Upper lobe of left lung (tissue), 6 donors: ENCODE measurements at regions not wholly inside any gene's neighbourhood (a gene's known extent, or its start where the extent isn't known, plus 50 kb on each side); places are given as distances from the start of the nearest gene placed in this dataset.

Experiments used
- ATAC-seq, 2 donors: fragments of 200-7000 bp; cut with Tn5 transposase; one replicate each; pipeline ENCODE4 v1.9.1; 2022; ENCODE audit warnings: mild to moderate bottlenecking in 2 of 2, moderate library complexity in 2 of 2; ENCODE audit not compliant: low FRiP score in 2 of 2
- DNase-seq, 2 donors: peaks; one replicate each; pipeline ENCODE4 v3.0.0-alpha.2; 2019 to 2020
- H3K27ac ChIP-seq, 4 donors: fragments of 200-600 bp; sonication (generic); one replicate each; pipeline ENCODE4 v1.5.1; 2016 to 2019
- H3K27me3 ChIP-seq, 4 donors: fragments of 200-600 bp; sonication (generic); one replicate each; pipeline ENCODE4 v1.5.1; 2017 to 2019
- H3K36me3 ChIP-seq, 4 donors: fragments of 200-600 bp; sonication (generic); one replicate each; pipeline ENCODE4 v1.5.1; 2016 to 2019
- H3K4me1 ChIP-seq, 4 donors: fragments of 200-600 bp; sonication (generic); one replicate each; pipeline ENCODE4 v1.5.1; 2018 to 2019
- H3K4me3 ChIP-seq, 4 donors: fragments of 200-600 bp; sonication (generic); one replicate each; pipeline ENCODE4 v1.5.1; 2017 to 2019; ENCODE audit warnings: mild to moderate bottlenecking in 2 of 4, moderate library complexity in 1 of 4
- H3K9me3 ChIP-seq, 4 donors: fragments of 200-600 bp; sonication (generic); one replicate each; pipeline ENCODE4 v1.5.1; 2018 to 2019
- EP300 ChIP-seq, 4 donors: sonication (generic); formaldehyde crosslinking; IDR thresholded peaks; one replicate each; pipeline ENCODE4 v1.5.1; 2017; ENCODE audit warnings: antibody characterized with exemption in 4 of 4, control low read depth in 2 of 4
- POLR2A ChIP-seq, 4 donors: fragments of 450-650 bp; IDR thresholded peaks; one replicate each; pipeline ENCODE4 v1.5.1; 2016 to 2017; ENCODE audit warnings: antibody characterized with exemption in 4 of 4, mild to moderate bottlenecking in 2 of 4
- POLR2AphosphoS5 ChIP-seq, 2 donors: sonication (generic); formaldehyde crosslinking; IDR thresholded peaks; one replicate each; pipeline ENCODE4 v1.5.1; 2017; ENCODE audit warnings: antibody characterized with exemption in 2 of 2
- WGBS, 2 donors: methylation state at CpG; one replicate each; pipeline ENCODE4 v1.1.5; 2017 to 2018; 5-methylcytosine and 5-hydroxymethylcytosine counted together
- TF ChIP-seq, protein P1 (sequence below), 6 experiments: fragments of 450-650 bp in 4 of 6; fragments of 200-600 bp in 2 of 6; sonication (generic) in 2 of 6; IDR thresholded peaks; one replicate each; pipeline ENCODE4 v1.5.1; 2016 to 2019; ENCODE audit warnings: antibody characterized with exemption in 6 of 6
- donor health status: DM: no; HTN: no; CAD: no; lungs with moderate emphysema.
- donor health status: DM: no; HTN: yes; CAD: no; lungs with severe emphysema.

DNA sequence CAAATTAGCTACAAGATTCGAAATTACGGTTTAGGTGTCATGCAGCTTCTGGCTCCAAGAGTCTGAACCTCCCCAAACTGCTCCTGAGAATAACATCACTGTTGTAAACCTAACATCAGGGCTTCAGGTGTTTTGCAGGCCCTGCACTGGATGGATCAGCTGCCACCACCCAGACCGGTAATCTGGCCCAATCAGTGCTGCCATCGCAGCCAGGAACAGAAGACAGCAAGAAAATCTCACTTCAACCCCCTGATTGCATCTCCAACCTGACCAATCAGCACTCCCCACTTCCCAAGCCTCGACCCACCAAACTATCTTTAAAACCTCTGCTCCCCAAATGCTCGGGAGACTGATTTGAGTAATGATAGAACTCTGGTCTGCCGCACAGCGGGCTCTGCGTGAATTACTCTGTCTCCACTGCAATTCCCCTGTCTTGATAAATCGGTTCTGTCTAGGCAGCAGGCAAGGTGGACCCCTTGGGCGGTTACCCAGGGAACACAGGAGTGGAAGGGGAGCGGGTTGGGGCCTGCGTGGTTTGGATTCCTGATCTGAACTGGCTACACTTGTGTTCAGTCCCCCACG, 268.5 kb upstream of the SFSWAP start:
- no peaks in the 10 kb centered on the region for H3K9me3 ChIP-seq
- H3K4me1 ChIP-seq: no peaks in the 10 kb centered on the region
- no peak overlapping the region for H3K27ac ChIP-seq
- peak in 1 of 2 donors; percentile 8 for DNase-seq
- ATAC-seq: no peak
- TF ChIP-seq POLR2AphosphoS5 (IDR thresholded peaks at IDR 0.05) (no peak), EP300 (IDR thresholded peaks at IDR 0.05) (no peak), POLR2A (IDR thresholded peaks at IDR 0.05) (no peak)
- TF ChIP-seq, protein P1, sequence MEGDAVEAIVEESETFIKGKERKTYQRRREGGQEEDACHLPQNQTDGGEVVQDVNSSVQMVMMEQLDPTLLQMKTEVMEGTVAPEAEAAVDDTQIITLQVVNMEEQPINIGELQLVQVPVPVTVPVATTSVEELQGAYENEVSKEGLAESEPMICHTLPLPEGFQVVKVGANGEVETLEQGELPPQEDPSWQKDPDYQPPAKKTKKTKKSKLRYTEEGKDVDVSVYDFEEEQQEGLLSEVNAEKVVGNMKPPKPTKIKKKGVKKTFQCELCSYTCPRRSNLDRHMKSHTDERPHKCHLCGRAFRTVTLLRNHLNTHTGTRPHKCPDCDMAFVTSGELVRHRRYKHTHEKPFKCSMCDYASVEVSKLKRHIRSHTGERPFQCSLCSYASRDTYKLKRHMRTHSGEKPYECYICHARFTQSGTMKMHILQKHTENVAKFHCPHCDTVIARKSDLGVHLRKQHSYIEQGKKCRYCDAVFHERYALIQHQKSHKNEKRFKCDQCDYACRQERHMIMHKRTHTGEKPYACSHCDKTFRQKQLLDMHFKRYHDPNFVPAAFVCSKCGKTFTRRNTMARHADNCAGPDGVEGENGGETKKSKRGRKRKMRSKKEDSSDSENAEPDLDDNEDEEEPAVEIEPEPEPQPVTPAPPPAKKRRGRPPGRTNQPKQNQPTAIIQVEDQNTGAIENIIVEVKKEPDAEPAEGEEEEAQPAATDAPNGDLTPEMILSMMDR (IDR thresholded peaks at IDR 0.05): no peak
- WGBS, 2 donors: 79 to 85% methylated on average over 14 of the region's 14 CpGs
- H3K27me3 ChIP-seq: no peaks in the 10 kb centered on the region
- no peak overlapping the region for H3K4me3 ChIP-seq
- no peaks in the 10 kb centered on the region for H3K36me3 ChIP-seq

DNA sequence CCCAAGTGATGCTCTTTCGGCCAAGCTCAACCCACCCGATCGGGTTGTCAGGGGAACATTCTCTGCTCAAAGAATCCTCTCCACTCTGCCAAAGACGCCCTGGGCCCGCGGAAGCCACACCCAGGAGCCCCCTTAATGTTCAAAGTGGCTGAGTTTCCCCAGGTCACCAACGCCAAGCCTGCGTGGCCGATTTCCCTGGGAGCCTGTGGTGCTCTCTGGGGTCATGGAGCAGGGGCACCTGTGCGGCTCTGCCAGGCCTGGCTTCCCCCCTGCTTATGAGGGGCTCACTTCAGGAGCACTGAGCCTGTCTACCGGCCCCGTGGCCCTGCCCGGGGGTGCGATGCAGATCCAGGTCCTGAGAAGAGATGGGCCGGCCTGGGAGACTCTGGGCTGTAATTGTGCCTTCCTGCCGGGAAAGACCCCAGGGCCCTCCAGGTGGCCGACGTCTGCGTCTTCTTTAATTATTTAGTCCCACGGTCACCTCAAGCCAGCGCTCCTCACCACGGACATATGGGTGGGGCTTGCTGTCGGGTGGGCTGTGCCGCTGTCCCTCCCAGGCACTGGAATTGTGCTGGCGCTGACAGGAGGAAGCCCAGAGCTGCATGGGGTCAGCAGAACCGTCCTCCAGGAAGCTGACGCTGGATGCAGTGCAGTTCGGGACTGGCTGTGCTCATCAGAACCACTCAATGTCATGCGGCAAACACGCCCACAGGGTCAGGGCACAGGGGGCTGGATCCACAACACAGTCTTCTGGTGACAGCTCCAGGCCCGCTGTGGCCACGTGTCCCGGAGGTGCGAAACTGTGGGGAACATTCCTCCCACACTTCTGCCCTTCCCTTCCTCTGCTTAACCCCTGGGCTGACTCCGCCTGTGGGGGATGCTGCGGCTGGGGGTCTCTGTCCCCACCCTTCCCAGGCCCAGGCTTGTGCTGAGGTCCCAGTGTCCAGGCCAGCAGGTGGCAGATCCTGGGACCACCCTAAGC, 267.6 kb upstream of the SFSWAP start:
- Histone ChIP-seq H3K27ac (no peak overlapping the region), H3K9me3 (no peaks in the 10 kb centered on the region), H3K36me3 (no peaks in the 10 kb centered on the region), H3K4me3 (no peak overlapping the region), H3K4me1 (no peaks in the 10 kb centered on the region), H3K27me3 (no peaks in the 10 kb centered on the region)
- ATAC-seq (no peak), DNase-seq (peak in 1 of 2 donors; percentile 18)
- TF ChIP-seq EP300 (IDR thresholded peaks at IDR 0.05) (no peak), POLR2AphosphoS5 (IDR thresholded peaks at IDR 0.05) (no peak), POLR2A (IDR thresholded peaks at IDR 0.05) (no peak)
- TF ChIP-seq, protein P1 (IDR thresholded peaks at IDR 0.05): no peak
- 88 to 89% methylated on average over 15 to 33 of the region's 36 CpGs for WGBS, 2 donors

DNA sequence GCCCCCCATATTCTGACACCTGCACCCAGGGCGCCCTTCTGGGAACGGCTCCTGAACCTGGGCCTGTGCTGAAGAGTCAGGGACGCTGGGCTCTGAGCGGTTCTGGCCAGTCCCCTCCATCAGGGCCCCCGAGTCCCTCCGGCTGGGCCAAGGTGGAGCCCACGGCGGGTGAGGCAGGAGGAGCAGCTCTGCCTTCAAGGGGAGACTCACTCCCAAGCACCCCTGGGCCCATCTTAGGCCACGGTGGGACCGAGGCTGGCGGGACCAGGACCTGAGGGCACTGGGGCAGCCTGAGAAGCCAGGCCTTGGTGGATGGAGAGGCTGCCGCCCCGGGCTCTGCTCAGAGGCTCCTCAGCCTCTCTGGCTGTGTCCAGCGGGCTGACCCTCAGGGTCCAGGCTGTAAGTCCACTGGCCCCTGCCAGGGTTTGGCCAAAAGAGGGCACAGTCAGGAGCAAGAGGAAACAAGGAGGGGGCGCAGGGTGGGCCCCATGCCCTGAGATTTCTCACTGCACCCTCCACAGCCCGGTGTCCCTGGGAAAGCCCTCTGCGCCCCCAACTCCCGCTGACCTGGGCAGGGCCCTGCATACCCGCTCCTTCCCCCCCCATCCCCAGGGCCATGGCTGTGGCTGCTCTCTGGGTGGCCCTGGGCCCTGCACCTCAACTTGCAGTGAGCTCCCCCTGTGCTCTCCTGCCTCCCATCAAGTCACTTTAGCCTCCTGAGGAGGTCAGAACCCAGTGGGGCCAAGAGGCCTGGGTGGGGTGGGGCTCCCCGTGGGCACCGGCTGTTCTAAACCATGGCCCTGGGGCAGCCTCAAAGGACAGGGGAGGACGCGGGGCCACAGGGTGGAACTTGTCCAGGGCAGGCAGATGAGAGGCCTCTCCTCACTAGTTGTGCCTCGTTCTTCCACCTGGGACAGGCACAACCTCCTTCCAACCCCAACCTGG, 266.4 kb upstream of the SFSWAP start:
- H3K4me1 ChIP-seq: no peaks in the 10 kb centered on the region
- no peaks in the 10 kb centered on the region for H3K36me3 ChIP-seq
- TF ChIP-seq EP300 (IDR thresholded peaks at IDR 0.05) (no peak), POLR2A (IDR thresholded peaks at IDR 0.05) (no peak), POLR2AphosphoS5 (IDR thresholded peaks at IDR 0.05) (no peak)
- TF ChIP-seq, protein P1 (IDR thresholded peaks at IDR 0.05): no peak
- H3K27ac ChIP-seq: no peak overlapping the region
- DNase-seq: peak; percentile 12 to 66
- 83 to 95% methylated on average over 10 to 13 of the region's 24 CpGs for WGBS, 2 donors
- H3K9me3 ChIP-seq: peaks cover 0 to 6% (median 0%) of the 10 kb centered on the region in 4 donors
- ATAC-seq: peak; percentile 7 to 8
- no peaks in the 10 kb centered on the region for H3K27me3 ChIP-seq
- H3K4me3 ChIP-seq: no peak overlapping the region

DNA sequence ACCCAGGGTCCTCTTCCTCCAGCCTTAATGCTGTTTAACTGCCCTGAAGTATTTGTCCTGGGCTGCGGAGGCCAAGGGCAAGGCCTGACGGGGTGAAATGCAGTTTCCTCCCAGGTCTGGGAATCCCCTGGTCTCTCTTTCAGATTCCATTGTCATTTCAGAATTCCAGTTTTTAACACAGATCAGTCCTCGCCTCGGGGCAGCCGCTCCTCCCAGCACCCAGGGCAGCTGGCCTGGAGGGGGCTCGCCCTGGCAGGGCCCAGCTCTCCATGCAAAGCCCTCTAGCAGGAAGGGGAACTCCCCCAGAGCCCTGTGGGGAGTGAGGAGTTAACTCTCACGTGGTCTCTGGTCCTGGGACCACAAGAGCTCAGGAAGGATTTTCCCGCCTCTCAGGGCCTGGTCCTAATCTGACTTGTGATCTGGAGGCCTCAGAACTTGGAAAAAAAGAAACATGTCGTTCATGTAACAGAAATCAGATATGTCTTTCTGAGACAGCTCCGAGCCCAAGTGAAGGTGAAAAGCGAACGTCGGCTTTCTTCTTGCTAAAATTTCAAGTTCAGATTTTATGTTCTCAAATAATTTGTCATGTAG, 265.6 kb upstream of the SFSWAP start:
- Histone ChIP-seq H3K4me3 (no peak overlapping the region), H3K9me3 (peaks cover 0 to 6% (median 0%) of the 10 kb centered on the region in 4 donors), H3K4me1 (no peaks in the 10 kb centered on the region), H3K27me3 (no peaks in the 10 kb centered on the region), H3K27ac (no peak overlapping the region), H3K36me3 (no peaks in the 10 kb centered on the region)
- DNase-seq: peak in 1 of 2 donors; percentile 49
- 61 to 63% methylated on average over 12 to 13 of the region's 13 CpGs for whole genome bisulfite sequencing, 2 donors
- TF ChIP-seq POLR2A (IDR thresholded peaks at IDR 0.05) (no peak), POLR2AphosphoS5 (IDR thresholded peaks at IDR 0.05) (no peak), EP300 (IDR thresholded peaks at IDR 0.05) (no peak)
- TF ChIP-seq, protein P1 (IDR thresholded peaks at IDR 0.05): no peak
- ATAC-seq: no peak
